Glomerular visceral epithelial cell (primary cell): ENCODE measurements at regions not wholly inside any gene's neighbourhood (a gene's known extent, or its start where the extent isn't known, plus 50 kb on each side); places are given as distances from the start of the nearest gene placed in this dataset.
"Not testable (repeated sequence)": the region's sequence is repeated elsewhere in the genome, so short reads cannot be mapped to it uniquely, and the experiment has no call there.

Experiments
- DNase-seq: peaks from one replicate; pipeline ENCODE4 v3.0.0-alpha.2; 2016; ENCODE audit errors: extremely low spot score

GRCh38 chr10:33862536-33863105, 528.2 kb upstream of the NRP1 start:
- no peak for DNase-seq

GRCh38 chr10:33861833-33862232, 527.4 kb upstream of the NRP1 start:
- DNase-seq: no peak

- DNase-seq: no peak
Measured at GRCh38 chr10:33861016-33861704, 526.7 kb upstream of the NRP1 start.

- no peak for DNase-seq
Measured at GRCh38 chr10:33860552-33860951, 526.1 kb upstream of the NRP1 start.

GRCh38 chr10:33859319-33860022, 525.0 kb upstream of the NRP1 start:
- DNase-seq: no peak

GRCh38 chr10:33858326-33858725, 523.9 kb upstream of the NRP1 start:
- DNase-seq: no peak

GRCh38 chr10:33853221-33853620, 518.8 kb upstream of the NRP1 start:
- not testable (repeated sequence) for DNase-seq

GRCh38 chr10:33843379-33843778, 508.9 kb upstream of the NRP1 start:
- no peak for DNase-seq

GRCh38 chr10:33841678-33842077, 507.2 kb upstream of the NRP1 start:
- DNase-seq: no peak

GRCh38 chr10:33838731-33839130, 504.3 kb upstream of the NRP1 start:
- no peak for DNase-seq

GRCh38 chr10:33837736-33838135, 503.3 kb upstream of the NRP1 start:
- no peak for DNase-seq

GRCh38 chr10:33835556-33835955, 501.1 kb upstream of the NRP1 start:
- no peak for DNase-seq

GRCh38 chr10:33833566-33833965, 499.1 kb upstream of the NRP1 start:
- DNase-seq: no peak

- no peak for DNase-seq
Measured at GRCh38 chr10:33832124-33832787, 497.8 kb upstream of the NRP1 start.

- DNase-seq: no peak
Measured at GRCh38 chr10:33831591-33831990, 497.1 kb upstream of the NRP1 start.

- DNase-seq: not testable (repeated sequence)
Measured at GRCh38 chr10:33829899-33830298, 495.4 kb upstream of the NRP1 start.

GRCh38 chr10:33828592-33828991, 494.1 kb upstream of the NRP1 start:
- no peak for DNase-seq

GRCh38 chr10:33826186-33826585, 491.7 kb upstream of the NRP1 start:
- DNase-seq: no peak

GRCh38 chr10:33822774-33823173, 488.3 kb upstream of the NRP1 start:
- DNase-seq: no peak

- no peak for DNase-seq
Measured at GRCh38 chr10:33820531-33820930, 486.1 kb upstream of the NRP1 start.

GRCh38 chr10:33819206-33819605, 484.7 kb upstream of the NRP1 start:
- no peak for DNase-seq

- DNase-seq: no peak
Measured at GRCh38 chr10:33818343-33818742, 483.9 kb upstream of the NRP1 start.

GRCh38 chr10:33817605-33818004, 483.1 kb upstream of the NRP1 start:
- no peak for DNase-seq
